ENCODE measurements at regions not wholly inside any gene's neighbourhood (a gene's known extent, or its start where the extent isn't known, plus 50 kb on each side); places are given as distances from the start of the nearest gene placed in this dataset.

DNA sequence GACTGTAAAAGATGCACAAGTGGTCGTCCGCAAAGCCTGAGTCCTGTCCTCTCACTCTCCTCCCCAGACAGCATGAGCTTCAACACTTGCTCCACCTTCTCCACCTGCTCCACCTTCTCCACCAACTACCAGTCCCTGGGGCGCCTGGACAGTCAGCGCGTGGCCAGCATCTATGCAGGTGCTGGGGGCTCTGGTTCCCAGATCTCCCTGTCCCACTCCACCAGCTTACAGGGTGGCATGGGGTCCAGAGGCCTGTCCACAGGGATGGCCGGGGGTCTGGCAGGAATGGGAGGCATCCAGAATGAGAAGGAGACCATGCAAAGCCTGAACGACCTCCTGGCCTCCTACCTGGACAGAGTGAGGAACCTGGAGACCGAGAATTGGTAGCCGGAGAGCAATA is 162.2 kb upstream of the NT5E start:
- TF ChIP-seq, protein P1, sequence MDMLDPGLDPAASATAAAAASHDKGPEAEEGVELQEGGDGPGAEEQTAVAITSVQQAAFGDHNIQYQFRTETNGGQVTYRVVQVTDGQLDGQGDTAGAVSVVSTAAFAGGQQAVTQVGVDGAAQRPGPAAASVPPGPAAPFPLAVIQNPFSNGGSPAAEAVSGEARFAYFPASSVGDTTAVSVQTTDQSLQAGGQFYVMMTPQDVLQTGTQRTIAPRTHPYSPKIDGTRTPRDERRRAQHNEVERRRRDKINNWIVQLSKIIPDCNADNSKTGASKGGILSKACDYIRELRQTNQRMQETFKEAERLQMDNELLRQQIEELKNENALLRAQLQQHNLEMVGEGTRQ (IDR thresholded peaks at IDR 0.05; ENCODE audit: low read depth, low read length), result no peak
- TF ChIP-seq SMC3 (IDR thresholded peaks at IDR 0.05; ENCODE audit: low read depth, low read length), result no peak
- TF ChIP-seq POLR2A (IDR thresholded peaks at IDR 0.05; ENCODE audit: low read depth, low read length), result no peak
- TF ChIP-seq MXI1 (IDR thresholded peaks at IDR 0.05; ENCODE audit: borderline replicate concordance, low read depth, low read length), result no peak
- TF ChIP-seq, protein P2, sequence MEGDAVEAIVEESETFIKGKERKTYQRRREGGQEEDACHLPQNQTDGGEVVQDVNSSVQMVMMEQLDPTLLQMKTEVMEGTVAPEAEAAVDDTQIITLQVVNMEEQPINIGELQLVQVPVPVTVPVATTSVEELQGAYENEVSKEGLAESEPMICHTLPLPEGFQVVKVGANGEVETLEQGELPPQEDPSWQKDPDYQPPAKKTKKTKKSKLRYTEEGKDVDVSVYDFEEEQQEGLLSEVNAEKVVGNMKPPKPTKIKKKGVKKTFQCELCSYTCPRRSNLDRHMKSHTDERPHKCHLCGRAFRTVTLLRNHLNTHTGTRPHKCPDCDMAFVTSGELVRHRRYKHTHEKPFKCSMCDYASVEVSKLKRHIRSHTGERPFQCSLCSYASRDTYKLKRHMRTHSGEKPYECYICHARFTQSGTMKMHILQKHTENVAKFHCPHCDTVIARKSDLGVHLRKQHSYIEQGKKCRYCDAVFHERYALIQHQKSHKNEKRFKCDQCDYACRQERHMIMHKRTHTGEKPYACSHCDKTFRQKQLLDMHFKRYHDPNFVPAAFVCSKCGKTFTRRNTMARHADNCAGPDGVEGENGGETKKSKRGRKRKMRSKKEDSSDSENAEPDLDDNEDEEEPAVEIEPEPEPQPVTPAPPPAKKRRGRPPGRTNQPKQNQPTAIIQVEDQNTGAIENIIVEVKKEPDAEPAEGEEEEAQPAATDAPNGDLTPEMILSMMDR (conservative IDR thresholded peaks at IDR 0.05; ENCODE audit: low read depth, low read length), result no peak
- no peak for TF ChIP-seq MAZ (IDR thresholded peaks at IDR 0.05; ENCODE audit: borderline replicate concordance, low read depth, low read length)
- no peak for TF ChIP-seq RFX5 (IDR thresholded peaks at IDR 0.05; ENCODE audit: low read depth, low read length)
- no peak for TF ChIP-seq MAFK (IDR thresholded peaks at IDR 0.05; ENCODE audit: low read depth, low read length)
- no peak for TF ChIP-seq CHD1 (IDR thresholded peaks at IDR 0.05; ENCODE audit: low read depth, low read length)
- no peak for TF ChIP-seq BHLHE40 (IDR thresholded peaks at IDR 0.05; ENCODE audit: low read depth, low read length)
- TF ChIP-seq RCOR1 (IDR thresholded peaks at IDR 0.05; ENCODE audit: insufficient replicate concordance, low read length), result no peak
- no peak for TF ChIP-seq FOS (IDR thresholded peaks at IDR 0.05; ENCODE audit: low read depth, low read length)

All from IMR-90 (cell line).